ENCODE measurements at regions not wholly inside any gene's neighbourhood (a gene's known extent, or its start where the extent isn't known, plus 50 kb on each side); places are given as distances from the start of the nearest gene placed in this dataset.

- no peaks in the 10 kb centered on the region for H3K27me3 ChIP-seq
- no peaks in the 10 kb centered on the region for H3K4me1 ChIP-seq
- no peak for DNase-seq
- no peak overlapping the region for H3K4me3 ChIP-seq (ENCODE audit: low read depth, low read length)
- no peaks in the 10 kb centered on the region for H3K36me3 ChIP-seq
- no peak for TF ChIP-seq CTCF (IDR thresholded peaks at IDR 0.05; ENCODE audit: low read depth, low read length)
- H3K9me3 ChIP-seq, result no peaks in the 10 kb centered on the region
Measured at GRCh38 chr1:56106531-56107274, 472.7 kb downstream of the PLPP3 start.

- Histone ChIP-seq H3K36me3 (no peaks in the 10 kb centered on the region), H3K4me3 (ENCODE audit: low read depth, low read length) (no peak overlapping the region), H3K4me1 (no peaks in the 10 kb centered on the region), H3K27me3 (no peaks in the 10 kb centered on the region), H3K9me3 (no peaks in the 10 kb centered on the region)
- DNase-seq, result no peak
- TF ChIP-seq CTCF (IDR thresholded peaks at IDR 0.05; ENCODE audit: low read depth, low read length), result no peak
Measured at GRCh38 chr1:56105397-56105796, 474.0 kb downstream of the PLPP3 start.

- Histone ChIP-seq H3K36me3 (no peaks in the 10 kb centered on the region), H3K4me3 (ENCODE audit: low read depth, low read length) (no peak overlapping the region), H3K9me3 (no peaks in the 10 kb centered on the region), H3K4me1 (no peaks in the 10 kb centered on the region), H3K27me3 (no peaks in the 10 kb centered on the region)
- no peak for TF ChIP-seq CTCF (IDR thresholded peaks at IDR 0.05; ENCODE audit: low read depth, low read length)
- DNase-seq, result no peak
Measured at GRCh38 chr1:56099766-56100265, 479.5 kb downstream of the PLPP3 start.

- DNase-seq, result no peak
- no peaks in the 10 kb centered on the region for H3K9me3 ChIP-seq
- H3K27me3 ChIP-seq, result no peaks in the 10 kb centered on the region
- no peaks in the 10 kb centered on the region for H3K36me3 ChIP-seq
- no peaks in the 10 kb centered on the region for H3K4me1 ChIP-seq
- no peak overlapping the region for H3K4me3 ChIP-seq (ENCODE audit: low read depth, low read length)
- TF ChIP-seq CTCF (IDR thresholded peaks at IDR 0.05; ENCODE audit: low read depth, low read length), result no peak
Measured at GRCh38 chr1:56098946-56099345, 480.4 kb downstream of the PLPP3 start.

GRCh38 chr1:56097713-56098112, 481.6 kb downstream of the PLPP3 start:
- no peaks in the 10 kb centered on the region for H3K27me3 ChIP-seq
- no peak for TF ChIP-seq CTCF (IDR thresholded peaks at IDR 0.05; ENCODE audit: low read depth, low read length)
- H3K4me1 ChIP-seq, result no peaks in the 10 kb centered on the region
- no peaks in the 10 kb centered on the region for H3K36me3 ChIP-seq
- no peak overlapping the region for H3K4me3 ChIP-seq (ENCODE audit: low read depth, low read length)
- H3K9me3 ChIP-seq, result no peaks in the 10 kb centered on the region
- DNase-seq, result no peak
